WTC11 (cell line): ENCODE measurements at regions not wholly inside any gene's neighbourhood (a gene's known extent, or its start where the extent isn't known, plus 50 kb on each side); places are given as distances from the start of the nearest gene placed in this dataset.

Source experiments
- ATAC-seq: fragments of 200-7000 bp; cut with Tn5 transposase; 2 replicates; pipeline ENCODE4 v1.10.0; 2021; ENCODE audit warnings: mild to moderate bottlenecking, moderate library complexity
- CTCF ChIA-PET: fragments of 300-600 bp; sonication (Branson Sonifier 250); formaldehyde crosslinking; loops from one replicate; lab custom pipeline; 2021; ENCODE audit warnings: antibody characterized with exemption; lab: Charles Lee
- POLR2A ChIA-PET: fragments of 350-600 bp; sonication (Branson Sonifier 250); formaldehyde crosslinking; loops from one replicate; lab custom pipeline; 2021; ENCODE audit warnings: antibody characterized with exemption; lab: Charles Lee
- DNase-seq: peaks from one replicate; pipeline ENCODE4 v3.0.0; 2021; ENCODE audit warnings: low spot score
- H3K27ac Mint-ChIP-seq: 2 replicates; pipeline ENCODE4 v1.8.0; 2021; ENCODE audit warnings: mixed read lengths
- H3K27me3 Mint-ChIP-seq: 2 replicates; pipeline ENCODE4 v1.8.0; 2021; ENCODE audit warnings: low read depth, mild to moderate bottlenecking, moderate library complexity, mixed read lengths
- H3K36me3 Mint-ChIP-seq: 2 replicates; pipeline ENCODE4 v1.8.0; 2021; ENCODE audit warnings: mixed read lengths
- H3K4me1 Mint-ChIP-seq: 2 replicates; pipeline ENCODE4 v1.8.0; 2022; ENCODE audit warnings: mixed read lengths
- H3K4me3 Mint-ChIP-seq: 2 replicates; pipeline ENCODE4 v1.8.0; 2021; ENCODE audit warnings: mild to moderate bottlenecking, moderate library complexity, mixed read lengths
- H3K9me3 Mint-ChIP-seq: 2 replicates; pipeline ENCODE4 v1.8.0; 2021; ENCODE audit warnings: mixed read lengths
- AR ChIP-seq: fragments of 250-450 bp; sonication (Bioruptor Pico); IDR thresholded peaks from 2 replicates; pipeline ENCODE4 v1.9.0; 2021; ENCODE audit warnings: mild to moderate bottlenecking
- E2F5 ChIP-seq: sonication (generic); formaldehyde crosslinking; IDR thresholded peaks from 2 replicates; pipeline ENCODE4 v1.8.1; 2022; ENCODE audit warnings: mild to moderate bottlenecking, moderate library complexity, missing genetic modification reagents
- ESRRA ChIP-seq: sonication (generic); formaldehyde crosslinking; IDR thresholded peaks from 2 replicates; pipeline ENCODE4 v1.8.1; 2022; ENCODE audit warnings: mild to moderate bottlenecking, missing genetic modification reagents, borderline replicate concordance
- FOXJ3 ChIP-seq: sonication (generic); formaldehyde crosslinking; IDR thresholded peaks from 2 replicates; pipeline ENCODE4 v1.9.0; 2021; ENCODE audit warnings: missing genetic modification reagents, mild to moderate bottlenecking, borderline replicate concordance
- FOXP1 ChIP-seq: sonication (generic); formaldehyde crosslinking; IDR thresholded peaks from 2 replicates; pipeline ENCODE4 v1.8.0; 2022; ENCODE audit warnings: missing genetic modification reagents, mild to moderate bottlenecking, moderate library complexity, borderline replicate concordance
- GABPB1 ChIP-seq: sonication (generic); formaldehyde crosslinking; IDR thresholded peaks from 2 replicates; pipeline ENCODE4 v1.8.1; 2023; ENCODE audit warnings: mild to moderate bottlenecking, missing genetic modification reagents
- GRHL2 ChIP-seq: fragments of 250-450 bp; sonication (Bioruptor Pico); IDR thresholded peaks from 2 replicates; pipeline ENCODE4 v1.8.0; 2022; ENCODE audit warnings: mild to moderate bottlenecking, moderate library complexity; ENCODE audit not compliant: insufficient replicate concordance, severe bottlenecking
- KAT7 ChIP-seq: sonication (generic); formaldehyde crosslinking; IDR thresholded peaks from 2 replicates; pipeline ENCODE4 v1.8.1; 2023; ENCODE audit warnings: missing genetic modification reagents, mild to moderate bottlenecking, borderline replicate concordance
- MLX ChIP-seq: sonication (generic); formaldehyde crosslinking; IDR thresholded peaks from 2 replicates; pipeline ENCODE4 v1.8.1; 2023; ENCODE audit warnings: mild to moderate bottlenecking, missing genetic modification reagents, moderate library complexity
- MXD4 ChIP-seq: fragments of 250-450 bp; sonication (Bioruptor Pico); IDR thresholded peaks from 2 replicates; pipeline ENCODE4 v1.8.0; 2021; ENCODE audit warnings: mild to moderate bottlenecking, moderate library complexity, borderline replicate concordance
- MYBL2 ChIP-seq: sonication (generic); formaldehyde crosslinking; IDR thresholded peaks from 2 replicates; pipeline ENCODE4 v1.8.1; 2023; ENCODE audit warnings: mild to moderate bottlenecking, moderate library complexity, missing genetic modification reagents
- NFE2L1 ChIP-seq: sonication (generic); formaldehyde crosslinking; IDR thresholded peaks from 2 replicates; pipeline ENCODE4 v1.8.1; 2023; ENCODE audit warnings: missing genetic modification reagents
- PRDM15 ChIP-seq: sonication (generic); formaldehyde crosslinking; IDR thresholded peaks from 2 replicates; pipeline ENCODE4 v1.8.0; 2022; ENCODE audit warnings: missing genetic modification reagents
- PRRX2 ChIP-seq: fragments of 250-450 bp; sonication (Bioruptor Pico); IDR thresholded peaks from 2 replicates; pipeline ENCODE4 v1.8.0; 2021; ENCODE audit warnings: mild to moderate bottlenecking
- SMAD3 ChIP-seq: sonication (generic); formaldehyde crosslinking; IDR thresholded peaks from 2 replicates; pipeline ENCODE4 v1.8.0; 2022; ENCODE audit warnings: missing genetic modification reagents, mild to moderate bottlenecking, borderline replicate concordance
- TP53 ChIP-seq: sonication (generic); formaldehyde crosslinking; IDR thresholded peaks from 2 replicates; pipeline ENCODE4 v1.8.1; 2023; ENCODE audit warnings: mild to moderate bottlenecking, missing genetic modification reagents
- ZNF121 ChIP-seq: sonication (generic); formaldehyde crosslinking; IDR thresholded peaks from 2 replicates; pipeline ENCODE4 v1.8.0; 2023; ENCODE audit warnings: missing genetic modification reagents
- ZNF263 ChIP-seq: sonication (generic); formaldehyde crosslinking; IDR thresholded peaks from 2 replicates; pipeline ENCODE4 v1.8.1; 2022; ENCODE audit warnings: low read depth, mild to moderate bottlenecking, moderate library complexity, missing genetic modification reagents
- TF ChIP-seq, protein P1 (sequence below): fragments of 250-450 bp; sonication (Bioruptor Pico); IDR thresholded peaks from 2 replicates; pipeline ENCODE4 v2.1.2; 2022; ENCODE audit warnings: mild to moderate bottlenecking, moderate library complexity
- TF ChIP-seq, protein P2 (sequence below): fragments of 250-450 bp; sonication (Bioruptor Pico); IDR thresholded peaks from 2 replicates; pipeline ENCODE4 v1.8.0; 2021; ENCODE audit warnings: mild to moderate bottlenecking
- TF ChIP-seq, protein P3 (sequence below): sonication (generic); formaldehyde crosslinking; IDR thresholded peaks from 2 replicates; pipeline ENCODE4 v1.8.1; 2022; ENCODE audit warnings: mild to moderate bottlenecking, missing genetic modification reagents, moderate library complexity, borderline replicate concordance

DNA sequence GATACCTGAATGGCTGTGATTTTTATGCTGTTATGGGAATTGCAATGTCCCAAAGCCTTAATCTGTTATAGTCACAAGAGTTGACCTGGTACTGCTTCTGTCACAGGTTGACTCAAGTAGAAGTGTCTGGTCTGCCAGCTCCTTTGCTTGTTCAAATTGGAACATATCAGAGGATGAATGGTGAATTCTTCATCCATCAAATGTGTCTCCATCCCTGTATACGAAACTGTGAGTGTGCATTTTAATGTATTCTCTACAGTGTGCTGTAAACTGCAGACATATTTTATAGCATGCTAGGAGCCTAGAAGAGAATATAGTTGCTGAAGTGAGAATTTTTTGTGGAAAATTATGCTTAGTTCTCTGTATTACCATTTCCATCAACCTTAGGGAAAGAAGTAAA lies 608.4 kb downstream of the AMY1C start:
- POLR2A ChIA-PET = no interaction called here
- Mint-ChIP-seq H3K36me3 (no peaks in the 10 kb centered on the region), H3K4me3 (no peak overlapping the region), H3K4me1 (peaks cover 5% of the 10 kb centered on the region; the same call in 1 of the 2 replicates), H3K27me3 (no peaks in the 10 kb centered on the region), H3K27ac (no peak overlapping the region), H3K9me3 (no peaks in the 10 kb centered on the region)
- no peak for TF ChIP-seq PRDM15
- TF ChIP-seq E2F5 = no peak
- no peak for TF ChIP-seq TP53 (CRISPR knock-in tag)
- no peak for TF ChIP-seq SMAD3 (CRISPR knock-in tag)
- TF ChIP-seq MYBL2 (CRISPR knock-in tag) = no peak
- no peak for DNase-seq
- CTCF ChIA-PET = no interaction called here
- ATAC-seq = no peak

DNA sequence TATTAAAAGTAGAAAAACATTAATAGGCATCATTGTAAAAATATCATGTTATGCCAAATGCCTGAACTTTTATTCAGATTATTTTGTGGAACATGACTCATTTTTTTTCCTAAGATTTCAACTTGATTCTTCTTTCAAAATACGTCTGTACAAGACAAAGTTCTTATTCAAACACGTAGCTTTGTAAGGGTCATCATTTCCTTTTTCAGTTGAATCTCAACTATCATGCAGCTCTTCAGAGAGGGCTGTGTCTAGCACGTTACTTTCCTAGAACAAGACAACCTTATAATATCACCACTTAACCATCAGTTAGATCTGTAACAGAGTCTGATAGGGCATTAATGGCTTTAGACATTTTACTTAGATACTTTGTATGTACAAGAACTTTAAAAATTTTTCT lies 608.9 kb downstream of the AMY1C start:
- H3K27me3 Mint-ChIP-seq = no peaks in the 10 kb centered on the region
- no peak overlapping the region for H3K27ac Mint-ChIP-seq
- TF ChIP-seq GRHL2 (CRISPR knock-in tag) (no peak), MXD4 (CRISPR knock-in tag) (no peak), KAT7 (CRISPR knock-in tag) (no peak)
- no peaks in the 10 kb centered on the region for H3K9me3 Mint-ChIP-seq
- CTCF ChIA-PET = no interaction called here
- no peak overlapping the region for H3K4me3 Mint-ChIP-seq
- no peaks in the 10 kb centered on the region for H3K36me3 Mint-ChIP-seq
- peaks cover 5% of the 10 kb centered on the region; the same call in 1 of the 2 replicates for H3K4me1 Mint-ChIP-seq
- DNase-seq = no peak
- POLR2A ChIA-PET = no interaction called here
- ATAC-seq = no peak

GRCh38 chr1:104378414-104378813 lies 628.7 kb downstream of the AMY1C start:
- H3K4me1 Mint-ChIP-seq = peaks cover 7% of the 10 kb centered on the region; the same call in 1 of the 2 replicates
- no peaks in the 10 kb centered on the region for H3K27me3 Mint-ChIP-seq
- ChIA-PET POLR2A (no interaction called here), CTCF (no interaction called here)
- H3K36me3 Mint-ChIP-seq = no peaks in the 10 kb centered on the region
- H3K9me3 Mint-ChIP-seq = peaks cover 27% of the 10 kb centered on the region
- no peak overlapping the region for H3K27ac Mint-ChIP-seq
- DNase-seq = no peak
- H3K4me3 Mint-ChIP-seq = no peak overlapping the region
- peak; percentile 56 for ATAC-seq
- TF ChIP-seq FOXJ3 (CRISPR knock-in tag) (no peak), ZNF121 (no peak), ESRRA (CRISPR knock-in tag) (no peak), MLX (no peak), NFE2L1 (CRISPR knock-in tag) (no peak), AR (CRISPR knock-in tag) (no peak), ZNF263 (CRISPR knock-in tag) (no peak), GABPB1 (no peak), FOXP1 (no peak), PRRX2 (CRISPR knock-in tag) (no peak)
- TF ChIP-seq, protein P1, sequence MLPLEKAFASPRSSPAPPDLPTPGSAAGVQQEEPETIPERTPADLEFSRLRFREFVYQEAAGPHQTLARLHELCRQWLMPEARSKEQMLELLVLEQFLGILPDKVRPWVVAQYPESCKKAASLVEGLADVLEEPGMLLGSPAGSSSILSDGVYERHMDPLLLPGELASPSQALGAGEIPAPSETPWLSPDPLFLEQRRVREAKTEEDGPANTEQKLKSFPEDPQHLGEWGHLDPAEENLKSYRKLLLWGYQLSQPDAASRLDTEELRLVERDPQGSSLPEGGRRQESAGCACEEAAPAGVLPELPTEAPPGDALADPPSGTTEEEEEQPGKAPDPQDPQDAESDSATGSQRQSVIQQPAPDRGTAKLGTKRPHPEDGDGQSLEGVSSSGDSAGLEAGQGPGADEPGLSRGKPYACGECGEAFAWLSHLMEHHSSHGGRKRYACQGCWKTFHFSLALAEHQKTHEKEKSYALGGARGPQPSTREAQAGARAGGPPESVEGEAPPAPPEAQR (CRISPR knock-in tag) = no peak
- TF ChIP-seq, protein P2, sequence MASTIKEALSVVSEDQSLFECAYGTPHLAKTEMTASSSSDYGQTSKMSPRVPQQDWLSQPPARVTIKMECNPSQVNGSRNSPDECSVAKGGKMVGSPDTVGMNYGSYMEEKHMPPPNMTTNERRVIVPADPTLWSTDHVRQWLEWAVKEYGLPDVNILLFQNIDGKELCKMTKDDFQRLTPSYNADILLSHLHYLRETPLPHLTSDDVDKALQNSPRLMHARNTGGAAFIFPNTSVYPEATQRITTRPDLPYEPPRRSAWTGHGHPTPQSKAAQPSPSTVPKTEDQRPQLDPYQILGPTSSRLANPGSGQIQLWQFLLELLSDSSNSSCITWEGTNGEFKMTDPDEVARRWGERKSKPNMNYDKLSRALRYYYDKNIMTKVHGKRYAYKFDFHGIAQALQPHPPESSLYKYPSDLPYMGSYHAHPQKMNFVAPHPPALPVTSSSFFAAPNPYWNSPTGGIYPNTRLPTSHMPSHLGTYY = no peak
- TF ChIP-seq, protein P3, sequence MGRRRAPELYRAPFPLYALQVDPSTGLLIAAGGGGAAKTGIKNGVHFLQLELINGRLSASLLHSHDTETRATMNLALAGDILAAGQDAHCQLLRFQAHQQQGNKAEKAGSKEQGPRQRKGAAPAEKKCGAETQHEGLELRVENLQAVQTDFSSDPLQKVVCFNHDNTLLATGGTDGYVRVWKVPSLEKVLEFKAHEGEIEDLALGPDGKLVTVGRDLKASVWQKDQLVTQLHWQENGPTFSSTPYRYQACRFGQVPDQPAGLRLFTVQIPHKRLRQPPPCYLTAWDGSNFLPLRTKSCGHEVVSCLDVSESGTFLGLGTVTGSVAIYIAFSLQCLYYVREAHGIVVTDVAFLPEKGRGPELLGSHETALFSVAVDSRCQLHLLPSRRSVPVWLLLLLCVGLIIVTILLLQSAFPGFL (CRISPR knock-in tag) = no peak
